BJ (cell line): ENCODE measurements at regions not wholly inside any gene's neighbourhood (a gene's known extent, or its start where the extent isn't known, plus 50 kb on each side); places are given as distances from the start of the nearest gene placed in this dataset.

ENCODE experiments used
- CTCF ChIA-PET: fragments of 350-600 bp; formaldehyde crosslinking; extraction: SDS; loops from one replicate; lab custom pipeline; 2021; ENCODE audit warnings: antibody characterized with exemption, inconsistent platforms; lab: Yijun Ruan, JAX
- POLR2A ChIA-PET: fragments of 300-600 bp; sonication (Branson Sonifier 250); formaldehyde crosslinking; extraction: SDS; loops from one replicate; lab custom pipeline; 2021; ENCODE audit warnings: antibody characterized with exemption; lab: Charles Lee
- DNase-seq: peaks from one replicate; pipeline ENCODE4 v3.0.0-alpha.2; 2011; ENCODE audit warnings: low read depth
- H3K27me3 ChIP-seq: 2 replicates; pipeline ENCODE4 v1.6.0; 2011; ENCODE audit warnings: low read length; ENCODE audit not compliant: control insufficient read depth, insufficient read depth
- H3K36me3 ChIP-seq: 2 replicates; pipeline ENCODE4 v1.5.1; 2011; ENCODE audit warnings: low read length; ENCODE audit not compliant: control insufficient read depth, insufficient read depth
- H3K4me3 ChIP-seq: 2 replicates; pipeline ENCODE4 v1.5.1; 2011; ENCODE audit warnings: low read depth, mild to moderate bottlenecking, control low read depth, low read length
- TF ChIP-seq, protein P1 (sequence below): IDR thresholded peaks from 2 replicates; pipeline ENCODE4 v1.5.1; 2011; ENCODE audit warnings: low read depth, mild to moderate bottlenecking, control low read depth, inconsistent platforms, low read length, moderate library complexity; ENCODE audit not compliant: insufficient read depth

DNA sequence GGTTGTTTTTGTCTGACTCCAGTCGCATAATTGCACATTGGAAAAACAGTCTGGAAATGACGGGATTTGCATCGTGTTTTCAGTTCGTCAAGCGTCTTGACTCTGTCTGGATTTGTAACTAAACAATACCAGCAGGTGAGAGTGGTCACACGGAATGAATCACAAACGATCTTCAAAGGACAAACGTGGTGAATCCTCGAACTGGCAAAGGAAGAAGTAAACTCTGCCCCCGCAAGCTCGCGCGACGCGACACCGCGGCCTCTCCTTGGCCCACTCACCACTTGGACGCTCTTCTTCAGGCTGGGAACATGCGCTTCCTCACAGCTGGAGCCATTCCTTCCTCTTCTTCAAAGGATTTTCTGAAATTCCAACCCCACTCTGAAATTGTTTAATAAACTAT is 352.6 kb downstream of the THBS2 start:
- TF ChIP-seq, protein P1, sequence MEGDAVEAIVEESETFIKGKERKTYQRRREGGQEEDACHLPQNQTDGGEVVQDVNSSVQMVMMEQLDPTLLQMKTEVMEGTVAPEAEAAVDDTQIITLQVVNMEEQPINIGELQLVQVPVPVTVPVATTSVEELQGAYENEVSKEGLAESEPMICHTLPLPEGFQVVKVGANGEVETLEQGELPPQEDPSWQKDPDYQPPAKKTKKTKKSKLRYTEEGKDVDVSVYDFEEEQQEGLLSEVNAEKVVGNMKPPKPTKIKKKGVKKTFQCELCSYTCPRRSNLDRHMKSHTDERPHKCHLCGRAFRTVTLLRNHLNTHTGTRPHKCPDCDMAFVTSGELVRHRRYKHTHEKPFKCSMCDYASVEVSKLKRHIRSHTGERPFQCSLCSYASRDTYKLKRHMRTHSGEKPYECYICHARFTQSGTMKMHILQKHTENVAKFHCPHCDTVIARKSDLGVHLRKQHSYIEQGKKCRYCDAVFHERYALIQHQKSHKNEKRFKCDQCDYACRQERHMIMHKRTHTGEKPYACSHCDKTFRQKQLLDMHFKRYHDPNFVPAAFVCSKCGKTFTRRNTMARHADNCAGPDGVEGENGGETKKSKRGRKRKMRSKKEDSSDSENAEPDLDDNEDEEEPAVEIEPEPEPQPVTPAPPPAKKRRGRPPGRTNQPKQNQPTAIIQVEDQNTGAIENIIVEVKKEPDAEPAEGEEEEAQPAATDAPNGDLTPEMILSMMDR, result no peak
- ChIA-PET POLR2A (no interaction called here), CTCF (interaction anchor here (0.7 kb wide), 1 partner anchor 580 kb away, joined by 3 read pairs; no protein-coding TSS in a partner anchor)
- no peak for DNase-seq
- no peaks in the 10 kb centered on the region; the same call in 1 of the 2 replicates for H3K27me3 ChIP-seq
- no peak overlapping the region for H3K4me3 ChIP-seq
- no peaks in the 10 kb centered on the region for H3K36me3 ChIP-seq

DNA sequence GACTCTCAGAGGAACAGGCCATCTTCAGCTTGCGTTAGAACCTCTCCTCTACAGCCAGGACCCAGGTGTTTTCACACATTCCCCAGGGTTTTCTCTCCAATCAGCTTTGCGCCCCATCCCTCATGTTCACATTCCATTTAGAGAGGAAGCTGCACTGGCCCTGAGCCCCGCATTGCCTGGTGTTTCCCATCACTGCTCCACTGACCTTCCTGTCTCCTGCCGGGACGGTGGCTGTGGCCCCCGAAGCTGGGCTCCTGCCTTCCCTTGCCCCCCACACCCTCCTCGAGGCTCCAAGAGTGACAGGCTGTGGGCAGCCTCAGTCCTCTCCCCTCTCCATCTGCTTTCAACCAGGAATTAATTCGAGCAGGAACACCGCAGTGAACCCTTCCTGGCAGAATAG is 357.3 kb downstream of the THBS2 start:
- peaks cover 3% of the 10 kb centered on the region; the same call in 1 of the 2 replicates for H3K27me3 ChIP-seq
- H3K4me3 ChIP-seq, result no peak overlapping the region
- CTCF ChIA-PET, result interaction anchor here (0.7 to 1.5 kb wide), 3 partner anchors 25 to 624 kb away, joined by 3 to 7 read pairs (median 3); no protein-coding TSS in a partner anchor
- DNase-seq, result no peak
- H3K36me3 ChIP-seq, result no peaks in the 10 kb centered on the region
- TF ChIP-seq, protein P1, result no peak
- POLR2A ChIA-PET, result no interaction called here

DNA sequence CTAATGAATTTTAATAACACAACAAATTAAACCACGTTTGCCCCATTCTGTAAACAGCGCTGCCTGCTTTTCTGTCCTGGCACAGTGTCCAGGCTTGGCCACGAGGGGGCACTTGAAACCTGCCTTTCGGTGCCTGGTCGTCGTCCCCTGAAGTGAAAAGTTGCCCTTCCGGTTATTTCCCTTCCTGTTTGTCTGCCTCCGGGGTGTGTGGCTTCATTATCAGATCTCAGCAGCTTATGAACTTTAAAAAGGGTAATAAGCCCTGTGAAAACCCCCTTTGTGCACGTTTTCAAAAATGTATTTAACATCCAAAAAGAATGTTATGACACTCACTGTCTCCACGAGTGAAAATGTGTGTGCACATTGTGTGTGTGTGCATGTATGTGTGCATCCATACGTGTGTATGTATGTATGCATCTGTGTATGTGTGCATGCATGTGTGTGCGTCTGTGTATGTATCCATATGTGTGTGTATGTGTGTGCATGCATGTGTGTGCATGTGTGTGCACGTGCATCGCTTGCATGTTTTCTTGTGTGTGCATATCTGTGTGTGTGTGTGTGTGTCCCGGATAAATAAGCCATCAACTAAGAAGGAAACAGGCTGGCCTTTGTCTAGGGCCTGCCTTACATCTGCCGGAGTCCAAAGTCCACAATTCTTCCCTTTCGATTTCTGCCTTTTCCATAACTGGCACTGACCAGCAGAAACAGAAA is 358.4 kb downstream of the THBS2 start:
- no peaks in the 10 kb centered on the region for H3K36me3 ChIP-seq
- POLR2A ChIA-PET, result no interaction called here
- TF ChIP-seq, protein P1, result peak; percentile 92
- H3K27me3 ChIP-seq, result peaks cover 3% of the 10 kb centered on the region; the same call in 1 of the 2 replicates
- no peak overlapping the region for H3K4me3 ChIP-seq
- CTCF ChIA-PET, result interaction anchor here (0.6 to 1.9 kb wide), 4 partner anchors 8 to 624 kb away, joined by 3 to 7 read pairs (median 4); no protein-coding TSS in a partner anchor
- DNase-seq, result no peak

DNA sequence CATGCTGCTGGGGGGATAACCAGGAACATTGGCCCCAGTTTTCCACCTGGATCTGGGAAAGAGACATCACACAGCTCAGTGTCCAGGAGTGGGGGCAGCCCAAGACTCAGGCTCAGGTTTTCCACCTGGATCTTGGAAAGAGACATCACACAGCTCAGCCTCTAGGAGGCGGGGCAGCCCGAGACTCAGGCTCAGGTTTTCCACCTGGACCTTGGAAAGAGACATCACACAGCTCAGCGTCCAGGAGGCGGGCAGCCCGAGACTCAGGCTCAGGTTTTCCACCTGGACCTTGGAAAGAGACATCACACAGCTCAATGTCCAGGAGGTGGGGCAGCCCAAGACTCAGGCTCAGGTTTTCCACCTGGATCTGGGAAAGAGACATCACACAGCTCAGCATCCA is 361.6 kb downstream of the THBS2 start:
- Histone ChIP-seq H3K36me3 (no peaks in the 10 kb centered on the region), H3K4me3 (no peak overlapping the region), H3K27me3 (peaks cover 3% of the 10 kb centered on the region; the same call in 1 of the 2 replicates)
- no peak for DNase-seq
- ChIA-PET POLR2A (no interaction called here), CTCF (interaction anchor here (1.2 to 2.5 kb wide), 3 partner anchors 12 to 628 kb away, joined by 3 to 8 read pairs (median 6); no protein-coding TSS in a partner anchor)
- TF ChIP-seq, protein P1, result no peak

DNA sequence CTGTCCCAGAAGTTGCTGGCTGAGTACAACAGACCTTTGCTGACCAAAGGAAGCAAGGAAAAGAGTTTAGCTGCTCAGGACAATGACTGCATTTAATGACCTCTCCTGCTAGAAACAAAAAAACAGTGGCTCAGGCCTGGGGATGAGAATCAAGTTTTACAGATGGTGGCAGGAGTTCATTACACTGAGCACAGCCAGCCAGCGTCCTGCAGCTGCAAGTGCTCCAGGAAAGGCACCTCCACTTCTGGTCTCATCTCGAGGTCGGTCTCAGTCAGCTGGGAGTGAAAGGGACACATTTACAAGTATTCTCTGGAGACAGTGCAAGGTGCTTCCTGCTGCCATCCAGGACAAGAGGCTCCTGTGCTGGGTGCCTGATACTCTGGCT is 362.7 kb downstream of the THBS2 start:
- ChIA-PET POLR2A (no interaction called here), CTCF (interaction anchor here (1.2 kb wide), 1 partner anchor 897 kb away, joined by 3 read pairs; no protein-coding TSS in a partner anchor)
- DNase-seq, result no peak
- Histone ChIP-seq H3K36me3 (no peaks in the 10 kb centered on the region), H3K4me3 (no peak overlapping the region), H3K27me3 (peaks cover 3% of the 10 kb centered on the region; the same call in 1 of the 2 replicates)
- TF ChIP-seq, protein P1, result no peak
